RWPE2 (cell line): ENCODE measurements at regions not wholly inside any gene's neighbourhood (a gene's known extent, or its start where the extent isn't known, plus 50 kb on each side); places are given as distances from the start of the nearest gene placed in this dataset.
A peak's percentile ranks its signal among the peaks of the same experiment; 100 is the strongest.

Experiments used
- ATAC-seq: fragments of 200-7000 bp; cut with Tn5 transposase; 3 replicates; pipeline ENCODE4 v1.9.1; 2021; ENCODE audit warnings: low read depth
- DNase-seq: peaks from one replicate; pipeline ENCODE4 v3.0.0-alpha.2; 2020; ENCODE audit warnings: low spot score
- H3K27ac ChIP-seq: fragments of 450-650 bp; 2 replicates; pipeline ENCODE4 v1.5.1; 2017; ENCODE audit warnings: mild to moderate bottlenecking; ENCODE audit not compliant: poor library complexity, severe bottlenecking
- H3K27me3 ChIP-seq: fragments of 250-450 bp; sonication (Bioruptor Pico); 2 replicates; pipeline ENCODE4 v1.5.1; 2021; ENCODE audit warnings: mild to moderate bottlenecking, moderate library complexity; ENCODE audit not compliant: insufficient read depth, poor library complexity, severe bottlenecking
- H3K36me3 ChIP-seq: fragments of 250-450 bp; sonication (Bioruptor Pico); 2 replicates; pipeline ENCODE4 v1.5.1; 2020; ENCODE audit warnings: low read depth, mild to moderate bottlenecking, moderate library complexity
- H3K4me1 ChIP-seq: fragments of 250-450 bp; sonication (Bioruptor Pico); 2 replicates; pipeline ENCODE4 v1.5.1; 2021; ENCODE audit warnings: mild to moderate bottlenecking, moderate library complexity; ENCODE audit not compliant: insufficient read depth, poor library complexity, severe bottlenecking
- H3K4me3 ChIP-seq: fragments of 250-450 bp; sonication (Bioruptor Pico); 2 replicates; pipeline ENCODE4 v1.5.1; 2021; ENCODE audit warnings: mild to moderate bottlenecking, moderate library complexity; ENCODE audit not compliant: severe bottlenecking
- H3K9me3 ChIP-seq: fragments of 250-450 bp; sonication (Bioruptor Pico); 2 replicates; pipeline ENCODE4 v1.5.1; 2021; ENCODE audit warnings: mild to moderate bottlenecking, moderate library complexity; ENCODE audit not compliant: severe bottlenecking
- CTCF ChIP-seq: fragments of 450-650 bp; IDR thresholded peaks from one replicate; pipeline ENCODE4 v1.5.1; 2017; ENCODE audit warnings: mild to moderate bottlenecking, moderate library complexity; ENCODE audit not compliant: poor library complexity, severe bottlenecking

GRCh38 chr11:38582151-38582550, 1984.1 kb upstream of the RAG2 start:
- TF ChIP-seq CTCF, result no peak
- H3K36me3 ChIP-seq, result no peaks in the 10 kb centered on the region
- no peak for ATAC-seq
- no peaks in the 10 kb centered on the region for H3K27me3 ChIP-seq
- no peaks in the 10 kb centered on the region for H3K4me1 ChIP-seq
- DNase-seq, result no peak
- H3K4me3 ChIP-seq, result no peak overlapping the region
- peaks cover 3% of the 10 kb centered on the region for H3K9me3 ChIP-seq
- no peak overlapping the region for H3K27ac ChIP-seq

GRCh38 chr11:38577769-38578168, 1979.7 kb upstream of the RAG2 start:
- no peak for DNase-seq
- no peak overlapping the region for H3K4me3 ChIP-seq
- H3K9me3 ChIP-seq, result peaks cover 3% of the 10 kb centered on the region
- no peaks in the 10 kb centered on the region for H3K27me3 ChIP-seq
- H3K36me3 ChIP-seq, result no peaks in the 10 kb centered on the region
- H3K27ac ChIP-seq, result no peak overlapping the region
- H3K4me1 ChIP-seq, result no peaks in the 10 kb centered on the region
- no peak for TF ChIP-seq CTCF
- no peak for ATAC-seq

GRCh38 chr11:38562562-38562961, 1964.5 kb upstream of the RAG2 start:
- H3K4me3 ChIP-seq, result no peak overlapping the region
- H3K27me3 ChIP-seq, result no peaks in the 10 kb centered on the region
- ATAC-seq (no peak), DNase-seq (no peak)
- no peaks in the 10 kb centered on the region for H3K9me3 ChIP-seq
- H3K36me3 ChIP-seq, result no peaks in the 10 kb centered on the region
- H3K4me1 ChIP-seq, result no peaks in the 10 kb centered on the region
- no peak overlapping the region for H3K27ac ChIP-seq
- TF ChIP-seq CTCF, result no peak

GRCh38 chr11:38553148-38553547, 1955.1 kb upstream of the RAG2 start:
- DNase-seq, result no peak
- peaks cover 5% of the 10 kb centered on the region for H3K4me1 ChIP-seq

GRCh38 chr11:38547462-38547861, 1949.4 kb upstream of the RAG2 start:
- Histone ChIP-seq H3K27me3 (no peaks in the 10 kb centered on the region), H3K4me1 (peaks cover 23% of the 10 kb centered on the region), H3K27ac (peak overlapping the region; percentile 82), H3K9me3 (no peaks in the 10 kb centered on the region), H3K4me3 (no peak overlapping the region), H3K36me3 (no peaks in the 10 kb centered on the region)
- peak; percentile 81 for ATAC-seq
- DNase-seq, result no peak
- no peak for TF ChIP-seq CTCF

More at GRCh38 chr11:38553148-38553547, 1955.1 kb upstream of the RAG2 start:
- Histone ChIP-seq H3K36me3 (no peaks in the 10 kb centered on the region), H3K27ac (no peak overlapping the region), H3K27me3 (no peaks in the 10 kb centered on the region), H3K9me3 (no peaks in the 10 kb centered on the region), H3K4me3 (no peak overlapping the region)
- ATAC-seq, result no peak
- no peak for TF ChIP-seq CTCF
